HS-5 (cell line): ENCODE measurements at regions not wholly inside any gene's neighbourhood (a gene's known extent, or its start where the extent isn't known, plus 50 kb on each side); places are given as distances from the start of the nearest gene placed in this dataset.

ENCODE experiments used
- DNase-seq: peaks from one replicate; pipeline ENCODE4 v3.0.0-alpha.2; 2012; ENCODE audit warnings: low read depth

GRCh38 chr6:71529026-71529425, 240.4 kb downstream of the OGFRL1 start:
- DNase-seq, result no peak

- DNase-seq, result no peak
These were observed 241.2 kb downstream of the OGFRL1 start for GRCh38 chr6:71529769-71530168.

- DNase-seq, result no peak
These were observed 242.4 kb downstream of the OGFRL1 start for GRCh38 chr6:71531006-71531405.

- DNase-seq, result no peak
These were observed 243.2 kb downstream of the OGFRL1 start for GRCh38 chr6:71531841-71532240.

GRCh38 chr6:71533939-71534379, 245.3 kb downstream of the OGFRL1 start:
- no peak for DNase-seq

GRCh38 chr6:71534921-71535320, 246.3 kb downstream of the OGFRL1 start:
- DNase-seq, result no peak

GRCh38 chr6:71537717-71538116, 249.1 kb downstream of the OGFRL1 start:
- DNase-seq, result no peak

GRCh38 chr6:71544028-71544427, 255.4 kb downstream of the OGFRL1 start:
- peak; percentile 36 for DNase-seq

- no peak for DNase-seq
These were observed 256.3 kb downstream of the OGFRL1 start for GRCh38 chr6:71544906-71545305.

GRCh38 chr6:71545905-71546304, 257.3 kb downstream of the OGFRL1 start:
- DNase-seq, result no peak

- no peak for DNase-seq
These were observed 263.2 kb downstream of the OGFRL1 start for GRCh38 chr6:71551798-71552197.

- no peak for DNase-seq
These were observed 267.5 kb downstream of the OGFRL1 start for GRCh38 chr6:71556141-71556540.

- DNase-seq, result no peak
These were observed 270.4 kb downstream of the OGFRL1 start for GRCh38 chr6:71558974-71559373.

- no peak for DNase-seq
These were observed 279.0 kb downstream of the OGFRL1 start for GRCh38 chr6:71567562-71567961.

- no peak for DNase-seq
These were observed 289.2 kb downstream of the OGFRL1 start for GRCh38 chr6:71577766-71578165.

- DNase-seq, result no peak
These were observed 291.3 kb downstream of the OGFRL1 start for GRCh38 chr6:71579902-71580301.

GRCh38 chr6:71582820-71583219, 294.2 kb downstream of the OGFRL1 start:
- no peak for DNase-seq

- DNase-seq, result no peak
These were observed 296.3 kb downstream of the OGFRL1 start for GRCh38 chr6:71584712-71585436.

- no peak for DNase-seq
These were observed 296.9 kb downstream of the OGFRL1 start for GRCh38 chr6:71585472-71585871.

GRCh38 chr6:71588490-71588889, 297.9 kb upstream of the RIMS1 start:
- DNase-seq, result no peak

- DNase-seq, result no peak
These were observed 297.1 kb upstream of the RIMS1 start for GRCh38 chr6:71589254-71589653.

- DNase-seq, result no peak
These were observed 293.7 kb upstream of the RIMS1 start for GRCh38 chr6:71592643-71593042.

GRCh38 chr6:71599359-71599758, 287.0 kb upstream of the RIMS1 start:
- no peak for DNase-seq

GRCh38 chr6:71602385-71603007, 283.9 kb upstream of the RIMS1 start:
- peak; percentile 96 for DNase-seq
